Stimulated activated CD4-positive, alpha-beta T cell treated with anti-CD3 and anti-CD28 coated beads, Interleukin-12 subunit alpha, Interleukin-12 subunit beta, amount 100 ng/mL, for 48 hours (primary cell): ENCODE measurements at regions not wholly inside any gene's neighbourhood (a gene's known extent, or its start where the extent isn't known, plus 50 kb on each side); places are given as distances from the start of the nearest gene placed in this dataset.
A peak's percentile ranks its signal among the peaks of the same experiment; 100 is the strongest.

Experiments
- DNase-seq, 3 donors: peaks; one replicate each; pipeline ENCODE4 v3.0.0-alpha.2; 2020; ENCODE audit warnings: low read depth in 2 of 3, low spot score in 1 of 3

- no peak for DNase-seq
Observed at GRCh38 chr22:49048591-49048990, 779.1 kb downstream of the BRD1 start.

DNA sequence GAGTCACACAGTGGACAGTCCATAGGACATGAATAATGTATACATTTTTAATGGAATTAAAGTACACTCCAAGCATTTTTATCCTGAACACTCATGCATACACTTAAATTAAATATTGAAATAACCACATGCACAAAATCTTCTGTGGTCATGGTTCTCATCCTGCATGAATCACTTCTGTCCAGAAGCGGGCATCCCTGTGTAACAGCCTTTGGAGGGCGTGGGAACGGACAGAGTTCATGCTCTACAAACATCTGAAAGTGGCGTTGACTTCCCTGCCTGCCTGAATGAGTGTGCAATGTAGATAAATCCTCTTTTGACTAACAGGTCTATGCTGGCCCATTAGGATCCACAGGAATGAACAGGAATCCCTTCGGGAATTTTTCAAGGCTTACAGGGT is 780.2 kb downstream of the BRD1 start:
- no peak for DNase-seq

- DNase-seq = peak in 2 of 3 donors; percentile 14 to 20
Observed at GRCh38 chr22:49046546-49047361, 780.9 kb downstream of the BRD1 start.

- no peak for DNase-seq
Observed at GRCh38 chr22:49046000-49046545, 781.6 kb downstream of the BRD1 start.

- DNase-seq = no peak
Observed at GRCh38 chr22:49045276-49045675, 782.4 kb downstream of the BRD1 start.

DNA sequence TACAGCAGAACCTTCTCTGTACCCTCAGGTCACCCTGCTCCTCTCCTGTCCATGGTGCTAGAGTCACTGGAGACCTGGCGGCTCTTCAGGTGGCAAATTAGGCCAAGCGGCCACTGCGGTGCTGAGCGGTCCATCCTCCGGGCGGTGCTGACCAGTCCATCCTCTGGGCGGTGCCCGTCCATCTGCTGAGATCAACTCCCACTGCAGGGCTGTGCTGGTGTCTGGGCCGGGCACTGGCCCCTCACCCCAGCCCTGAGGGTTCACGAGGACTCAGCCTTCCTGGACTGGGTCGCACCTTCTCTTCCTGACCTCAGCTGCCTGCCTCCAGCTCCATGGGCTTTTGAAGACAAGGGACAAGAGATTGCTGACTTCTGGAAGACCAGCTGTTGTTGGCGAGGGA is 782.9 kb downstream of the BRD1 start:
- no peak for DNase-seq

GRCh38 chr22:49044091-49044490 is 783.6 kb downstream of the BRD1 start:
- no peak for DNase-seq

- DNase-seq = no peak
Observed at GRCh38 chr22:49042877-49043859, 784.5 kb downstream of the BRD1 start.

DNA sequence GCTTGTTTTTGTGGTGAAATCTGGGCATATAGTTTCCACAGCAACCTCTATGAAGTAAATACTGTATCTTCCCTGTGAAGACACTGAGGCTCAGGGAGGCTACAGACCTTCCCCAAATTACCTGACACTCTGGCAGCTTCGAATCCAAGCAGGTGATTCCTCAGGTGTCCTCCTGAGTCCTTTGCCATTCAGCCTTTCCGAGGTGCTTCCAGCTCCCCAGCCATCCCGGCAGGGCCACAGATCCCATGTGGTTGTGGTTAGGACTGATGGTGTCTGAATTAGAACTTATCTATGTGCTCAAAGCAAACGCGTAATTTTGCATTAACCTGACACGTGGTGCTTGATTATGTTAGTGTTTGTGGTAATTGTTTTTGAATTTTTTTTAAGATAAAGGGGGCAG is 785.6 kb downstream of the BRD1 start:
- no peak for DNase-seq

DNA sequence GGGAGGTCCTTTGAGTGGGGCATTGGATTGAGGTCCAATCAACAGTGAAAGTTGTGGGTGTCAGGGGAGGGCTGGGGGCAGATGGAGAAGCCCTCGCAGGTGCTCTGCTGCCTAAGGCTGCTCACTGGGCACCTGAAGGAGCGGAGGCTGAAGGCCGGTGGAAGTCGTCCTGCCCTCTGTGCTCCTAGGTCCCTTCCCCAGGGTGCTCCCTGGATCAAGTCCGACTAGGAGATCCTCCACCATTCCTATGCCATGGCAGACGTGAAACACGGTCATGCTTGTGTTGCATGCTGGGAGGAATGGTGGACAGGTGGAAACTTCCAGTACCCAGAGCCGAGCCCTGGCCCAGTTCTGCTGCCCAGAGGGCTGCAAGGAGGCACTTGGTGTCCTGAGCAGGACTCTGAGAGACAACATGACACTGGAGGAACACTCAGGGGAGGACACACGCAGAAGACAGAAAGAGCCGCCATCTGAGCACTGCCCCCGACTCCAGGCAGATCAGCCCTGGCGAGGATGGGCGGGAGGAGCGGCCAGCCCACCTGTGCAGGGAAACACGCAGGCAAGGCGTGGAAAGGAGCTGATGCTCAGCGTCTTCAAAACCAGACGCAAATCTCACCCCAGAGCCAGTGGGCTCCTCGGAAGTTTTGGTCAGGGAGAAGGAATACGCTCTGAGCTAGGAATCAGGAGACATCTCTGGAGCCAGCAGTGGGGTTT is 786.8 kb downstream of the BRD1 start:
- no peak for DNase-seq

DNA sequence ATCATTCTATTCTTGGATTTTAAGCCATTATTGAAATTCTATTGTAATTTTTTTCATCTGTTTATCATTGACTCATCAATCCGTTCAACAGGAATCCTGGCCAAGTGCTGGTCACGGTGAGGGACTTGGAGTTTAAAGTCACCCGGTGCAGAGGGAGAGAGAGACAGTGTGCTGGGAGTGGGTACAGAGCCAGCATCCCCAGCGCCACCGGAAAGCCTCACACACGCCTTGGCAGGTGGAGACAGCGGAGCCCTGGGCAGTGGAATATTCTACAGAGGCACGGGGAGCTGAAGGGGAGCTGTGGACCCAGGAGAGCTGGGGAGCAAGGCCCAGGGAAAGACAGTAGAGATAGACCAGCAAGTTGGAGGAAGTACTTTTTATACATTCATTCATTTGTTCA is 787.6 kb downstream of the BRD1 start:
- DNase-seq = no peak

DNA sequence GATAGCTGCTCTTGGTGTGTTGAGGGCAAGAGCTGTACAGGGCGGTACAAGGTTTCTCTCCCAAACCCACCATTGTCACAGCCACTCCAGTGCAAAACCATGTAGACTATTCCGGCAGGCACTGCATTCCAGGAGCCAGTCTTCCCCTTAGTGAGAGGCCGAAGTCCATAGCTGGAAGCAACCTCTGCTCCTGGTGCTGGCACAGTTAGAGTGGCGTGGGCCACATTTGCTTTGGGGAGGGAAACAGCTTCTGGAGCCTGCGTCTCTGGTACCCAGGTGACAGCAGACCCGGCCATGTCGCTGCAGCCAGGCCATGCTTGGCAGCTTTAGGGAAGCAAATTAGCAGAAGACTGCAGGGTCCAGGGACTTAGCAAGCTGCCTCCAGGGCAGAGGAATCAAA is 788.0 kb downstream of the BRD1 start:
- no peak for DNase-seq

DNA sequence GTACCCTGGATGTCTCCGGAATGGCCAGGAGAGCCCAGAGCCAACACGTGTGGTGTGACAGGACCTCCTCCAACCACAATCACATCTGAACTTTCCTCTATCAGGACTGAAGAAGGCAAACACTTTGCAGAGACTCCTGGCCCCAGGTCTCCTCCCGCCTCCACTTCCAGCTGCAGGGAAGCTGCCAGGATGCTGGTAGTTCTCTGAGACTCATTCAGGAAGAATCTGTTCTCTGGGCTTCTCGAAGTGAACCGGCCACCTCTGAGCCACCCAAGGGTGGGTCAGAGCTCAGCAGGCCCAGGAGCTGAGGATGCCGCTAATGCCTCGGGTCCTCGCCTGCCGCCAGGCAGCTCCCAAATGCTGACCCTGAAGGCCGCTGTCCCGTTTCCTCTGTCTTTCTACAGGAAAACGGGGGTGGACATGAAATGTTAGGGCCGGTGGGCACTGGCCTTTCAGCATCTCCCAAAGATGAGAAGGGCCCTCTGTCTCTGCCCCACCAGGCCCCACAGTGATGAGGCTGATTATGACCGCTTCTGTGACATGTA is 789.9 kb downstream of the BRD1 start:
- no peak for DNase-seq

DNA sequence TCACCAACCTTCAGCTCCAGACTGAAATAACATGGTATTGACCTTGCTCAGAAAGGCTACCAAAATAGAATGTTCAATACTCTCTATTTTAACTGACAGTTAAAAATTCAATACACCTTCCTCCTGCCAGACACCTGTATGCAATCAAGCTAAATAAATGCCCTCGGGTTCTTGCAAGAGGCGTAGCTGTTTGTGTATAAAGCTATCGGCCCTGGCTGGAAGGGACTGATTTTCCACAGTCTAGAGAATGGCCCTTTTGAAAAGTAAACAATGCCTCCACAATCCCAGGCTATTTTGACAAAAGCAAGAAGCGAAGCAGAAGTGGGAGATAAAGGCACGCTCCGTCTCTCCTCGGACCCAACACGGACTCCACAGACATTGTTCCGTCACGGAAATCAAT is 791.2 kb downstream of the BRD1 start:
- no peak for DNase-seq

DNA sequence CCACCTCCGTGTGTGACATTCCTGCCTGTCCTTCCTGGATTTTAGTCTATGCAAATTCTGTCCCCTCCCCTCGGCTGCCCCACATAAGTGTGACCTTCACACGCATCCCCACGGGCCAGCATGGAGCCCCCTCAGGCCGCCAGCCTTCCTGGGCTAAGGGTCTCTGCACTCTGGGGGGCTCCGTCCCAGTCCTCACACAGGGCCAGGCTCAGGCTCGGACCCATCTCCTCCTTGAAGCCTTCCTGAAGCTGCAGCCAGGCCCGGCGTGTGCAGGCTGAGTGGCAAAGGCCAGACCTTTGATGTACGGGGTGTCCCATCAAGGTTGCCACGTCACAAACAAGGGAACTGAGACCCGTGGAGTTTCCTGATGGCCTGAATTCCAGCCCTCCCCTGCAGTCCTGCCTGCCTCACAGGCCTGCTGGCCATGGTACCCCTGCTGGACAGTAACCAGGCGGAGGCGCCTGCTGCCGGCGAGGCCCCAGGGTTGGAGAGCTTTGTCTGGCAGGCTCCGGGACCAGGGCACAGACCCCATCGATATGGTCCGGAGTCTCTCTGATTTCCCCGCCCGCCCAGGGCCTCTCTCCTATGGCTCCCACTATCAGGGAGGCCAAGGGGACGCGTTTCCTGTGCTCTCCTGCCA is 791.7 kb downstream of the BRD1 start:
- no peak for DNase-seq

- DNase-seq = no peak
Observed at GRCh38 chr22:49034836-49035817, 792.5 kb downstream of the BRD1 start.

GRCh38 chr22:49033616-49034015 is 794.1 kb downstream of the BRD1 start:
- no peak for DNase-seq

- no peak for DNase-seq
Observed at GRCh38 chr22:49032821-49033220, 794.9 kb downstream of the BRD1 start.

- DNase-seq = no peak
Observed at GRCh38 chr22:49031746-49032330, 795.8 kb downstream of the BRD1 start.
